Neural progenitor cell (in vitro differentiated cells): ENCODE measurements at regions not wholly inside any gene's neighbourhood (a gene's known extent, or its start where the extent isn't known, plus 50 kb on each side); places are given as distances from the start of the nearest gene placed in this dataset.

Experiments
- DNase-seq: peaks from one replicate; pipeline ENCODE4 v3.0.0-alpha.2; 2016; ENCODE audit warnings: low spot score
- H2AFZ ChIP-seq: fragments of 200-600 bp; sonication (generic); replicated peaks from 2 replicates; pipeline ENCODE4 v1.6.1; 2016; ENCODE audit warnings: antibody characterized with exemption
- H3F3A ChIP-seq: fragments of 200-600 bp; sonication (generic); 2 replicates; pipeline ENCODE4 v1.6.1; 2016; ENCODE audit warnings: antibody characterized with exemption, low read depth
- H3K27ac ChIP-seq: fragments of 200-600 bp; sonication (generic); 2 replicates; pipeline ENCODE4 v1.5.1; 2016; ENCODE audit warnings: mild to moderate bottlenecking
- H3K27me3 ChIP-seq: fragments of 200-600 bp; sonication (generic); 2 replicates; pipeline ENCODE4 v1.6.1; 2016; ENCODE audit warnings: mild to moderate bottlenecking, moderate library complexity
- H3K36me3 ChIP-seq: fragments of 200-600 bp; sonication (generic); 2 replicates; pipeline ENCODE4 v1.5.1; 2016
- H3K4me1 ChIP-seq: fragments of 200-600 bp; sonication (generic); 2 replicates; pipeline ENCODE4 v1.6.1; 2016; ENCODE audit warnings: mixed run types
- H3K4me2 ChIP-seq: fragments of 200-600 bp; sonication (generic); 2 replicates; pipeline ENCODE4 v1.6.1; 2016
- H3K4me3 ChIP-seq: fragments of 200-600 bp; sonication (generic); 2 replicates; pipeline ENCODE4 v1.5.1; 2016
- H3K79me2 ChIP-seq: fragments of 200-600 bp; sonication (generic); 2 replicates; pipeline ENCODE4 v1.6.1; 2016; ENCODE audit warnings: low read depth
- H3K9ac ChIP-seq: fragments of 200-600 bp; sonication (generic); 2 replicates; pipeline ENCODE4 v1.6.1; 2016
- H3K9me3 ChIP-seq: fragments of 200-600 bp; sonication (generic); 2 replicates; pipeline ENCODE4 v1.5.1; 2016; ENCODE audit warnings: low read depth
- H4K20me1 ChIP-seq: fragments of 200-600 bp; sonication (generic); 2 replicates; pipeline ENCODE4 v1.6.1; 2016; ENCODE audit warnings: low read depth
- H3K27ac Mint-ChIP-seq: 3 replicates; pipeline ENCODE4 v1.8.0; 2021; ENCODE audit warnings: mixed read lengths
- H3K27me3 Mint-ChIP-seq: 2 replicates; pipeline ENCODE4 v1.8.0; 2022; ENCODE audit warnings: low read depth, mild to moderate bottlenecking, inconsistent platforms, moderate library complexity, mixed read lengths; ENCODE audit not compliant: insufficient read depth
- H3K36me3 Mint-ChIP-seq: 3 replicates; pipeline ENCODE4 v1.8.0; 2021; ENCODE audit warnings: mixed read lengths
- H3K4me1 Mint-ChIP-seq: 3 replicates; pipeline ENCODE4 v1.8.0; 2021; ENCODE audit warnings: mixed read lengths
- H3K4me3 Mint-ChIP-seq: 3 replicates; pipeline ENCODE4 v1.8.0; 2021; ENCODE audit warnings: mild to moderate bottlenecking, moderate library complexity, mixed read lengths
- H3K9me3 Mint-ChIP-seq: 3 replicates; pipeline ENCODE4 v1.8.0; 2020; ENCODE audit warnings: mixed read lengths
- CTCF ChIP-seq: fragments of 200-600 bp; sonication (generic); IDR thresholded peaks from 2 replicates; pipeline ENCODE4 v1.5.1; 2017; ENCODE audit warnings: antibody characterized with exemption, mild to moderate bottlenecking
- EZH2 ChIP-seq: fragments of 200-600 bp; sonication (generic); IDR thresholded peaks from 2 replicates; pipeline ENCODE4 v1.6.1; 2017; ENCODE audit warnings: antibody characterized with exemption, mild to moderate bottlenecking, moderate library complexity
- EZH2phosphoT487 ChIP-seq: fragments of 200-600 bp; sonication (generic); IDR thresholded peaks from 2 replicates; pipeline ENCODE4 v1.6.1; 2017; ENCODE audit warnings: antibody characterized with exemption

- no peaks in the 10 kb centered on the region for H3K4me1 ChIP-seq
- no peak for DNase-seq
- H3K4me3 ChIP-seq: no peak overlapping the region
- H3K4me3 Mint-ChIP-seq: no peak overlapping the region
- no peak overlapping the region for H3K9ac ChIP-seq
- no peak for TF ChIP-seq EZH2phosphoT487
- TF ChIP-seq EZH2: no peak
- no peak overlapping the region for H2AFZ ChIP-seq
- no peaks in the 10 kb centered on the region for H3F3A ChIP-seq
- no peak overlapping the region for H3K27ac Mint-ChIP-seq
- no peaks in the 10 kb centered on the region for H3K36me3 Mint-ChIP-seq
- H3K9me3 ChIP-seq: no peaks in the 10 kb centered on the region
- no peak overlapping the region for H3K4me2 ChIP-seq
- H3K9me3 Mint-ChIP-seq: no peaks in the 10 kb centered on the region
- peaks cover 3% of the 10 kb centered on the region for H3K27me3 Mint-ChIP-seq
- no peaks in the 10 kb centered on the region for H3K27me3 ChIP-seq
- H3K4me1 Mint-ChIP-seq: peaks cover 2% of the 10 kb centered on the region
- no peaks in the 10 kb centered on the region for H3K36me3 ChIP-seq
- H3K27ac ChIP-seq: no peak overlapping the region
- H3K79me2 ChIP-seq: no peaks in the 10 kb centered on the region
- H4K20me1 ChIP-seq: no peaks in the 10 kb centered on the region
Observed at GRCh38 chrX:4005281-4005680, 291.8 kb upstream of the PRKX start.

DNA sequence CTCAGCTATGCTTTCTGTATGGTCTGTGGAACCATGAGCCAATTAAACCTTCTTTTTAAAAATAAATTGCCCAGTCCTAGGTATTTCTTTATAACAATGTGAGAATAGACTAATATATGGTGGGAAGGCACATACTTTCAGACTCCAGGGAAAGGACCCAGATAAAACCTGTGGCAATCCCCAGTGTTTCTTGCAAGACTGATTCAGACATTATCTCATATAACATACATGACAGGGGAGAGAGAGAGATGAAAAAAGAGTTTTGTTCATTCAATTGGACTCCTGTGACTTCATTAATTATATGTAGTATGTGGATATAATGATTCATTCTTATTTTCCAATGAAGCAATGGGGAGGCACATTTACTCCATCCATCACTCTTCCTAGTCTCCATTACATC lies 291.4 kb upstream of the PRKX start:
- Histone ChIP-seq H3K27ac (no peak overlapping the region), H3K27me3 (no peaks in the 10 kb centered on the region), H3K9me3 (no peaks in the 10 kb centered on the region), H3K4me3 (no peak overlapping the region), H3K4me2 (no peak overlapping the region), H3K4me1 (no peaks in the 10 kb centered on the region), H3K36me3 (no peaks in the 10 kb centered on the region), H4K20me1 (no peaks in the 10 kb centered on the region), H3F3A (no peaks in the 10 kb centered on the region), H2AFZ (no peak overlapping the region), H3K79me2 (no peaks in the 10 kb centered on the region), H3K9ac (no peak overlapping the region)
- no peak for DNase-seq
- peaks cover 3% of the 10 kb centered on the region for H3K27me3 Mint-ChIP-seq
- H3K4me1 Mint-ChIP-seq: peaks cover 2% of the 10 kb centered on the region
- no peaks in the 10 kb centered on the region for H3K36me3 Mint-ChIP-seq
- H3K9me3 Mint-ChIP-seq: no peaks in the 10 kb centered on the region
- H3K4me3 Mint-ChIP-seq: no peak overlapping the region
- no peak overlapping the region for H3K27ac Mint-ChIP-seq
- TF ChIP-seq EZH2phosphoT487 (no peak), EZH2 (no peak), CTCF (no peak)

- Mint-ChIP-seq H3K36me3 (no peaks in the 10 kb centered on the region), H3K27me3 (no peaks in the 10 kb centered on the region), H3K4me3 (no peak overlapping the region), H3K27ac (no peak overlapping the region), H3K4me1 (no peaks in the 10 kb centered on the region), H3K9me3 (no peaks in the 10 kb centered on the region)
- TF ChIP-seq CTCF: no peak
- TF ChIP-seq EZH2: no peak
- TF ChIP-seq EZH2phosphoT487: no peak
- H3K79me2 ChIP-seq: no peaks in the 10 kb centered on the region
- H3K9me3 ChIP-seq: no peaks in the 10 kb centered on the region
- DNase-seq: no peak
- peaks cover 12% of the 10 kb centered on the region for H3F3A ChIP-seq
- no peaks in the 10 kb centered on the region for H3K4me1 ChIP-seq
- no peaks in the 10 kb centered on the region for H3K27me3 ChIP-seq
- H3K9ac ChIP-seq: no peak overlapping the region
- H3K36me3 ChIP-seq: no peaks in the 10 kb centered on the region
- H3K4me2 ChIP-seq: no peak overlapping the region
- H4K20me1 ChIP-seq: no peaks in the 10 kb centered on the region
- no peak overlapping the region for H2AFZ ChIP-seq
- no peak overlapping the region for H3K4me3 ChIP-seq
- no peak overlapping the region for H3K27ac ChIP-seq
Observed at GRCh38 chrX:3994315-3994714, 280.9 kb upstream of the PRKX start.

DNA sequence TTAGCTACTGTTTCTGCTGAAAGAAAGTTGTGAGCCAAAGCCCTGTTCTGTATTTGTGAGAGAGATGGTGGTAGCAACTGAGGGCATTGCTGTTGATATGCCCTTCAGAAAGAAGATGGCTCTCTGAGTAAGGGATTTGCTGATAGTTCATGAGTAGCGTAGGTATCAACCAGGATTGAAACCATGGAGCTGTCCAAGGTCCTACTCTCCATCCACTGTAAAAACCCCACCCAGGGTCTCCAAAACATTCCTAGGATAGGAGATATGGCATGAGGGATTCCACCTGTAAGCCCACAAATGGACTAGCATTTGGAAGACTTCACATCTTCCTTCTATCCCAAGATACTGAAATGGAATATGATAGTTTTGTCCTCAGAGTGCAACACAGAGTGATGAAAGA lies 277.1 kb upstream of the PRKX start:
- H3K27ac Mint-ChIP-seq: no peak overlapping the region
- Histone ChIP-seq H3K4me1 (no peaks in the 10 kb centered on the region), H3K79me2 (no peaks in the 10 kb centered on the region), H3K9me3 (no peaks in the 10 kb centered on the region), H3K4me3 (no peak overlapping the region), H4K20me1 (no peaks in the 10 kb centered on the region), H3K4me2 (no peak overlapping the region), H3K9ac (no peak overlapping the region), H3F3A (peaks cover 9% of the 10 kb centered on the region), H3K36me3 (no peaks in the 10 kb centered on the region), H2AFZ (no peak overlapping the region), H3K27ac (no peak overlapping the region), H3K27me3 (no peaks in the 10 kb centered on the region)
- TF ChIP-seq EZH2phosphoT487: no peak
- no peak for TF ChIP-seq CTCF
- no peak for TF ChIP-seq EZH2
- no peak overlapping the region for H3K4me3 Mint-ChIP-seq
- no peaks in the 10 kb centered on the region for H3K27me3 Mint-ChIP-seq
- no peaks in the 10 kb centered on the region for H3K9me3 Mint-ChIP-seq
- no peaks in the 10 kb centered on the region for H3K36me3 Mint-ChIP-seq
- peak; percentile 33 for DNase-seq
- no peaks in the 10 kb centered on the region for H3K4me1 Mint-ChIP-seq
